Tibial nerve (tissue), 4 donors: ENCODE measurements at regions not wholly inside any gene's neighbourhood (a gene's known extent, or its start where the extent isn't known, plus 50 kb on each side); places are given as distances from the start of the nearest gene placed in this dataset.

ENCODE experiments used
- DNase-seq, 2 donors: peaks; one replicate each; pipeline ENCODE4 v3.0.0-alpha.2; 2019; ENCODE audit warnings: low spot score in 2 of 2
- H3K27ac ChIP-seq, 4 donors: fragments of 200-600 bp; sonication (generic) in 3 of 4; one replicate each; pipeline ENCODE4 v1.5.1; 2017 to 2019; ENCODE audit warnings: mild to moderate bottlenecking in 1 of 4
- H3K27me3 ChIP-seq, 2 donors: fragments of 200-600 bp; sonication (generic) in 1 of 2; one replicate each; pipeline versions ENCODE4 v1.5.1 to v1.6.0; 2017 to 2019
- H3K36me3 ChIP-seq, 3 donors: fragments of 200-600 bp; sonication (generic); one replicate each; pipeline ENCODE4 v1.5.1; 2018 to 2019
- H3K4me1 ChIP-seq, 4 donors: fragments of 200-600 bp; sonication (generic) in 3 of 4; one replicate each; pipeline ENCODE4 v1.5.1; 2017 to 2019
- H3K4me3 ChIP-seq, 4 donors: fragments of 200-600 bp; sonication (generic) in 3 of 4; one replicate each; pipeline ENCODE4 v1.5.1; 2017 to 2019; ENCODE audit warnings: mild to moderate bottlenecking in 1 of 4, moderate library complexity in 1 of 4
- H3K9me3 ChIP-seq, 4 donors: fragments of 200-600 bp; sonication (generic) in 3 of 4; one replicate each; pipeline ENCODE4 v1.5.1; 2017 to 2019
- EP300 ChIP-seq, 2 donors: sonication (generic); formaldehyde crosslinking; IDR thresholded peaks; one replicate each; pipeline ENCODE4 v1.6.1; 2017; ENCODE audit warnings: antibody characterized with exemption in 2 of 2, mild to moderate bottlenecking in 1 of 2
- POLR2A ChIP-seq, 2 donors: fragments of 450-650 bp; IDR thresholded peaks; one replicate each; pipeline ENCODE4 v1.6.1; 2017; ENCODE audit warnings: antibody characterized with exemption in 2 of 2, mild to moderate bottlenecking in 2 of 2, moderate library complexity in 2 of 2
- WGBS, 2 donors: methylation state at CpG; one replicate each; pipeline ENCODE4 v1.1.5; 2018; 5-methylcytosine and 5-hydroxymethylcytosine counted together
- TF ChIP-seq, protein P1 (sequence below), 5 experiments: fragments of 200-600 bp in 3 of 5; fragments of 450-650 bp in 2 of 5; sonication (generic) in 3 of 5; IDR thresholded peaks; one replicate each; pipeline ENCODE4 v1.5.1; 2016 to 2019; ENCODE audit warnings: antibody characterized with exemption in 5 of 5, mild to moderate bottlenecking in 3 of 5, moderate library complexity in 2 of 5

- Histone ChIP-seq H3K36me3 (no peaks in the 10 kb centered on the region), H3K9me3 (peaks cover 0 to 25% (median 0%) of the 10 kb centered on the region in 4 donors), H3K27ac (no peak overlapping the region), H3K27me3 (no peaks in the 10 kb centered on the region), H3K4me3 (no peak overlapping the region), H3K4me1 (no peaks in the 10 kb centered on the region)
- TF ChIP-seq, protein P1, sequence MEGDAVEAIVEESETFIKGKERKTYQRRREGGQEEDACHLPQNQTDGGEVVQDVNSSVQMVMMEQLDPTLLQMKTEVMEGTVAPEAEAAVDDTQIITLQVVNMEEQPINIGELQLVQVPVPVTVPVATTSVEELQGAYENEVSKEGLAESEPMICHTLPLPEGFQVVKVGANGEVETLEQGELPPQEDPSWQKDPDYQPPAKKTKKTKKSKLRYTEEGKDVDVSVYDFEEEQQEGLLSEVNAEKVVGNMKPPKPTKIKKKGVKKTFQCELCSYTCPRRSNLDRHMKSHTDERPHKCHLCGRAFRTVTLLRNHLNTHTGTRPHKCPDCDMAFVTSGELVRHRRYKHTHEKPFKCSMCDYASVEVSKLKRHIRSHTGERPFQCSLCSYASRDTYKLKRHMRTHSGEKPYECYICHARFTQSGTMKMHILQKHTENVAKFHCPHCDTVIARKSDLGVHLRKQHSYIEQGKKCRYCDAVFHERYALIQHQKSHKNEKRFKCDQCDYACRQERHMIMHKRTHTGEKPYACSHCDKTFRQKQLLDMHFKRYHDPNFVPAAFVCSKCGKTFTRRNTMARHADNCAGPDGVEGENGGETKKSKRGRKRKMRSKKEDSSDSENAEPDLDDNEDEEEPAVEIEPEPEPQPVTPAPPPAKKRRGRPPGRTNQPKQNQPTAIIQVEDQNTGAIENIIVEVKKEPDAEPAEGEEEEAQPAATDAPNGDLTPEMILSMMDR (IDR thresholded peaks at IDR 0.05) = no peak
- no peak for TF ChIP-seq EP300 (IDR thresholded peaks at IDR 0.05)
- TF ChIP-seq POLR2A (IDR thresholded peaks at IDR 0.05) = no peak
- no peak for DNase-seq
- WGBS, 2 donors = 61 to 63% methylated on average over 4 of the region's 4 CpGs
Measured at GRCh38 chr5:15037247-15037908, 165.8 kb upstream of the ANKH start.

DNA sequence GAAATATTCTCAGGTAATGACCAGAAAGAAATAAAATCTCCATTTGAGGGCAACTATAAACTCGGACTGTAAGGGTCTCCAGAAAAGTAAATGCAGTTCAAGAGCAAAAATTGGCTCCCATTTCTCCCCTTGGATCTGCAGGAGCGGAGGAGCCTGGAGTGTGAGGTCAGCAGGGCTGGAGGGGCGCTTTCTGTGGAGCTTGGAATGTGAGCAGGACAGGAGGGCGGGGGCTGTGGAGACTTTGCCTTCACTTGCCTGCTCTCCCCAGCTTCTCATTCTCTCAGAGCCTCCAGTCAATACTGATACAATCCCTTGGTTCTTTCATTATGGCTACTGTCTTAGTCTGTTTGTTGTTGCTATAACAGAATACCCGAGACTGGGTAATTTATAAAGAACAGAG is 162.8 kb upstream of the ANKH start:
- WGBS, 2 donors = 64 to 76% methylated on average over 5 of the region's 5 CpGs
- no peaks in the 10 kb centered on the region for H3K27me3 ChIP-seq
- H3K9me3 ChIP-seq = peaks cover 0 to 13% (median 0%) of the 10 kb centered on the region in 4 donors

GRCh38 chr5:15031180-15031579 is 159.6 kb upstream of the ANKH start:
- TF ChIP-seq, protein P1 (IDR thresholded peaks at IDR 0.05) = no peak
- TF ChIP-seq EP300 (IDR thresholded peaks at IDR 0.05) = no peak
- TF ChIP-seq POLR2A (IDR thresholded peaks at IDR 0.05) = no peak
- H3K27me3 ChIP-seq = no peaks in the 10 kb centered on the region
- H3K4me3 ChIP-seq = no peak overlapping the region
- H3K36me3 ChIP-seq = no peaks in the 10 kb centered on the region
- DNase-seq = no peak
- no peaks in the 10 kb centered on the region for H3K4me1 ChIP-seq
- WGBS, 2 donors = 58 to 71% methylated on average over 1 of the region's 1 CpG
- H3K9me3 ChIP-seq = no peaks in the 10 kb centered on the region
- no peak overlapping the region for H3K27ac ChIP-seq

More for the DNA sequence above, 162.8 kb upstream of the ANKH start:
- TF ChIP-seq EP300 (IDR thresholded peaks at IDR 0.05) (no peak), POLR2A (IDR thresholded peaks at IDR 0.05) (no peak)
- TF ChIP-seq, protein P1 (IDR thresholded peaks at IDR 0.05) = no peak
- H3K4me3 ChIP-seq = no peak overlapping the region
- DNase-seq = no peak
- no peaks in the 10 kb centered on the region for H3K4me1 ChIP-seq
- no peaks in the 10 kb centered on the region for H3K36me3 ChIP-seq
- no peak overlapping the region for H3K27ac ChIP-seq

GRCh38 chr5:15027764-15028163 is 156.2 kb upstream of the ANKH start:
- DNase-seq = no peak
- no peaks in the 10 kb centered on the region for H3K9me3 ChIP-seq
- TF ChIP-seq EP300 (IDR thresholded peaks at IDR 0.05) = no peak
- no peak for TF ChIP-seq POLR2A (IDR thresholded peaks at IDR 0.05)
- TF ChIP-seq, protein P1 (IDR thresholded peaks at IDR 0.05) = no peak
- H3K4me3 ChIP-seq = no peak overlapping the region
- no peaks in the 10 kb centered on the region for H3K4me1 ChIP-seq
- H3K27me3 ChIP-seq = no peaks in the 10 kb centered on the region
- H3K36me3 ChIP-seq = no peaks in the 10 kb centered on the region
- H3K27ac ChIP-seq = no peak overlapping the region

DNA sequence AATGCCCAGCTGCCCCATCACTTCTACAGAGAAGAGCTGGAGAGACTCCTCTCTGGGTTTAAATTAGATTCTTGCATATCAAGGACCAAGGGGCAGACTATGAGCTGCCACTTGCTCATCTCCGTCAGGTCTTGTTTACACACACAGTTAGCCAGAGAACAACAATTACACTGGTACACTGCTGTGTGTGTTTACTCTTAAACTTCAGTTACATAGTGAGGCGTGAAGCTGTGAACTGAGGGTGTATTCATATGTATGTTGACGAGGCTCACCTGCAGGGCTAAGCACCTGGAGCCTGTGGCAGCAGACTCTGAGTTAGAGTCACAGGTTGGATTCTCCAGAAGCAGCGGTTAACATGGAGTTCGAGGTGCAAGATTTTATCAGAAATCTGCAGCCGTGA is 155.4 kb upstream of the ANKH start:
- H3K4me1 ChIP-seq = no peaks in the 10 kb centered on the region
- H3K27ac ChIP-seq = no peak overlapping the region
- 79 to 85% methylated on average over 6 of the region's 6 CpGs for WGBS, 2 donors
- H3K9me3 ChIP-seq = no peaks in the 10 kb centered on the region
- no peak overlapping the region for H3K4me3 ChIP-seq
- H3K27me3 ChIP-seq = no peaks in the 10 kb centered on the region
- DNase-seq = no peak
- TF ChIP-seq EP300 (IDR thresholded peaks at IDR 0.05) (no peak), POLR2A (IDR thresholded peaks at IDR 0.05) (no peak)
- TF ChIP-seq, protein P1 (IDR thresholded peaks at IDR 0.05) = no peak
- H3K36me3 ChIP-seq = no peaks in the 10 kb centered on the region
